GM18498 (cell line): ENCODE measurements at regions not wholly inside any gene's neighbourhood (a gene's known extent, or its start where the extent isn't known, plus 50 kb on each side); places are given as distances from the start of the nearest gene placed in this dataset.
"Not testable (repeated sequence)": the region's sequence is repeated elsewhere in the genome, so short reads cannot be mapped to it uniquely, and the experiment has no call there.

ENCODE experiments used
- ATAC-seq: cut with Tn5 transposase; IDR thresholded peaks from one replicate; pipeline ENCODE4 v1.9.1; 2021; ENCODE audit warnings: mild to moderate bottlenecking, moderate library complexity; ENCODE audit not compliant: unreplicated experiment

DNA sequence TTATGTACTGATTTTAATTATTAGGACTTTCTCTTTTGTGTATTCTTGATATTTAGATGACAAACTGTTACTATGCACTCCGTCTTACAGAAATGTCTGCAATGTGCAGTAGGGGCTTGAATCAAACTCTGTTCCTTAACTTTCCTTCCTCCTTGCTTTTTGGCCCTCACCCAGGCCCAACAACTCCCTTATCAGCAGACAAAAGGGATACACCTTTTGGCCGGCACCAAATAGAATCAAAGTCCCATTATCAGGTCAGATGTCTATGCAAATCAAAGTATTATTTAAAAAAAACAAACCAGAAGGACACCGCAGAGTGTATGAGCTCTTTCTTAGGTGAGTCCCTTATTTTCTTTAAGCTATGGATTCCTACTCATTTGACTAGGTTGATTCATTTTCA is 116.3 kb upstream of the SERPINE2 start:
- ATAC-seq, result no peak

DNA sequence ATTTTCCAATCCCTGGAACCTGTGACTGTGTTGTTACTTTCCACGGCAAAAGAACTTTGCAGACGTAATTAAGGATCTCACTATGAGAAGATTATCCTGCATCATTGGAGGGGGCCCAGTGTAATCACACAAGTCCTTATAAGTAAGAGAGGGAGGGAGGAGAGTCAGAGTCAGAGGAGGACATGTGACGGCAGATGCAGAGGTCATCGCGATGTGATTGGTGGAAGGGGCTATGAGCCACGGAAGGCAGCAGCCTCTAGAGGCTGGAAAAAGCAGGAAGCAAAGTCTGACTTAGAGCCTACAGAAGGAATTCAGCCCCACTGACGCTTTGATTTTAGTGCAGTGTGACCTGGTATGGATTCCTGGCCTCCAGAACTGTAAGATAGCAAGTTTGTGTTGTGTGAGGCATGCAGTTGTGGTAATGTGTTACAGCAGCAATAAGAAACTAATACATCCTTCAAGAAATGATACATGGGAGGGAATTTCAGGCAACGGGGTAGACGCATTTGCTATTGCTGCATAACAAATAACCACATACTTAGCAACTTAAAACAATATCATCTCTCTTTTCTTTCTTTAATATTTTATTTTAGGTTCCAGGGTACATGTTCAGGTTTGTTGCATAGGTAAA is 112.7 kb upstream of the SERPINE2 start:
- ATAC-seq, result no peak

DNA sequence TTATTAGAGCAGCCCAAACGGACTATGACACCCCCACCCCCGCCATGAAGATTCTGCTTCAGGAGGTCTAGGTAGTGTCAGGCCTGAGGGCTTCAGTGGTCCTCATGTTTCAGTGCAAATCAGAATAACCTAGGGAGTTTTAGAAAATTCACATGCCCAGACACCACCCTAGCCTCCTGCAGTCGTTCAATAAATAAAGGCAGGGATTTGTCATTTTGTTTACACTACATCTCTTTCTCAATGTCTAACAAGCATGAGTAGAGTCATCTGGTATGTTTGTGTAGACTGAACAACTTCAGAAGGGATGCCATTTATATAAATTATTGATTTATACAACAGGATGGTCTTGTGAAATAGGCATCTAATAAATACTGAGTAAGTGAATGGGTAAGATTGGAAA is 112.1 kb upstream of the SERPINE2 start:
- no peak for ATAC-seq

DNA sequence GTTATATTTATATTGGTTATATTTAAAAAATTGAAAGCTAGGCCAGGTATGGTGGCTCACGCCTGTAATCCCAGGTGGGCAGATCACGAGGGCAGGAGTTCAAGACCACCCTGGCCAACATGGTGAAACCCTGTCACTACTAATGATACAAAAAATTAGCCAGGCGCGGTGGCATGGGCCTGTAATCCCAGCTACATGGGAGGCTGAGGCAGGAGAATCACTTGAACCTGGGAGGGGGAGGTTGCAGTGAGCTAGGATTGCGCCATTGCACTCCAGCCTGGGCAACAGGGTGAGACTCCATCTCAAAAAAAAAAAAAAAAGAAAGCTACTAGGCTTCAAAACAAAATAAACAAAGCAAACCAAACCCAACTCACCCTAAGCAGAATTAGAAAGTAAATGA is 109.0 kb upstream of the SERPINE2 start:
- ATAC-seq, result not testable (repeated sequence)

DNA sequence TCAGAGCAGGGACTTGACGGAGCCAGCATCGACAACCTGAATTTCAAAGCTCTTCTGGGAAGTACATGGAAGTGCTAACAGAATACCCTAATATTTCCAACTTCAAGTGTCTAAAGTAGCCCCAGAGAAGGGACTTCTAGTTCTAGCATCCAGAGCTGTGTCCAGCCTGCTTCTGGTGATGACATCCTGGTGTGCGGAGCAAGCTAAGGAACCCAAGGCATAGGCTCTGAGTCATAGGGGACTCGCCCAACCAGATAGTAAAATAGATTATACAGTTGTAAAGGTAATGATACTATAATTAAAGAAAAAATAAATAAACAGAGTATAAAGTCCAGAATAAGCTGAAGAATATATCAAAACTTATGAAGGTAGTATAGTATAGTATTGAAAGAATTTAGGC is 108.1 kb upstream of the SERPINE2 start:
- ATAC-seq, result no peak

DNA sequence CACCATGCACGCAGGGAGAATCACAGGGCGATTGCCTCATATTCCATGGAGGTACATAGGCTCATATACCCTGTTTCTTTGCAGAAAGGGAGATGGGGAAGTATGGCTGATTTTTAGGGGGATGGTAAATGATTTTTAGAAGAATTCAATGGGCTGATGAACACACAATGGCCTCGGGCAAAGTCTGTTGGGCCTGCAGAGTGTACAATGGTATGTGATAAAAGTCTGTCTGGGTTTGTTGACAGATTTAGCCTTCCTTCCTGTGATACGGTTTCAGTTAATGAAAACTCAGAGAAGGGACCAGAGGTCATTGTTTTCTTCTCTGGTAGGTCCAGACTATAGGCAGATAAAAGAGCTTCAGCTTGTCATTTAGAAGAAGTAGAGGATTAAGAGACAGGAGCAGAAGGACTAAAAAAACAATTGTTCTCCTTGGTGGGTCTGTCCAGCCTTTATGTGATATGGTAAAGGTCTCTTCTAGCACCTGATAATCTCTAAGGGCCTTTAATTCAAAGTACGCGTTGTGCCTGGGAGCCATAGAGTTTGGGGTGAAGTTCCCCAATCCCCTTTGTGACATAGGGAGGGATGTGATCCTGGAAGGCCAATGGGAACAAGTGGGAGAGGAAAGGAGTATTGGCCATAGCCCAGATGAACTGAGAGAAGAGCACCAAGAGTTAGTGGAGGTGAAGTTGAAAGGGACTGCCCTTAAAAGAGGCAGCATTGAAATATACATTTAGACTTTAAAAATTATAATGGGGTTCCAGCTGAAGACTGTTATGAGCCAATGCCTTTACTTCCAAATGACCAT is 107.5 kb upstream of the SERPINE2 start:
- no peak for ATAC-seq

DNA sequence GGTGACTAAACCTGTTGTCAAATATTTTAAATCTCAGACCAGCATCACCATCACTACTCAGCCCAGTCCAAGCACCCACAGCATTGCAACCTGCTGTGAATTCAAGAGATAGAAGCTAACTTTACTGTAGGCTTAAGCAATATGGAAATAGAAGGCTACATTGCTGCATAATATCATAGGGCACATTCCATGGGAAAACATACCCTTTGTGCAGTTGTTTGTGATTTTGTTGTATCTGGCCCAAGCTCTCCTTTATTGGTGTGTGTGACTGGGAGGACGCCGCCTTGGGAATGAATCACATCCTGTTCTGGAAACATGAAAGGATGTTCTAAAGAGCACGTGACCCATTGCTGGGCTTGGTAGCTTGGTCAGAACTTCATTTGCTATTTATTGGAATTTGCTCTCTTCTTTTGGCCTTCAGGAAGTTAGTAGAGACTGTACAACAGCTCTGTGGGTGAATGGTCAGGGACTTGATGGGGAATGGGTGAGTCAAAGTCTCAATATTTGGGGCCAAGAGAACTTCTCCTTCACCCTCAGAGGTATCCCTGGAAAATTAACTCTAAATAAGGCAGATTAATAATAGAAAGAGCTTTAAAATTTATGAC is 106.8 kb upstream of the SERPINE2 start:
- ATAC-seq, result no peak

DNA sequence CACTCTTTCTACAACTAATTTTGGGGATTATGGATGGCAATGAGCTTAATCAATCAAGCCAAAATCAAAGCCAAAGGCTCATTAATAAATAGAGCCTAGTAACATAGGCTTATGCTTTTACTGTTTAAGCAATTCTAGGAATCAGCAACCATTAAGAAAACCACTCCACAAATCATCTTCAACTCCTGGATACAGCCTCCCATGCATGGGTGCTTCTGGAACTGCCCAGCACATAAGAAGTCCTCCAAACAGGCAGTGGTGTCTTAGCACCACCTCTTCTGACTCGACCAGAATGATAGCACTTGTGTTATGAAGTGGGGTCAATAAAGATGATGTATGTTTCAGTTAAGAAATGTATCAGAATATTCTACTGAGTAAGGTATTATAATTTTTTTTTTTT is 104.4 kb upstream of the SERPINE2 start:
- no peak for ATAC-seq

DNA sequence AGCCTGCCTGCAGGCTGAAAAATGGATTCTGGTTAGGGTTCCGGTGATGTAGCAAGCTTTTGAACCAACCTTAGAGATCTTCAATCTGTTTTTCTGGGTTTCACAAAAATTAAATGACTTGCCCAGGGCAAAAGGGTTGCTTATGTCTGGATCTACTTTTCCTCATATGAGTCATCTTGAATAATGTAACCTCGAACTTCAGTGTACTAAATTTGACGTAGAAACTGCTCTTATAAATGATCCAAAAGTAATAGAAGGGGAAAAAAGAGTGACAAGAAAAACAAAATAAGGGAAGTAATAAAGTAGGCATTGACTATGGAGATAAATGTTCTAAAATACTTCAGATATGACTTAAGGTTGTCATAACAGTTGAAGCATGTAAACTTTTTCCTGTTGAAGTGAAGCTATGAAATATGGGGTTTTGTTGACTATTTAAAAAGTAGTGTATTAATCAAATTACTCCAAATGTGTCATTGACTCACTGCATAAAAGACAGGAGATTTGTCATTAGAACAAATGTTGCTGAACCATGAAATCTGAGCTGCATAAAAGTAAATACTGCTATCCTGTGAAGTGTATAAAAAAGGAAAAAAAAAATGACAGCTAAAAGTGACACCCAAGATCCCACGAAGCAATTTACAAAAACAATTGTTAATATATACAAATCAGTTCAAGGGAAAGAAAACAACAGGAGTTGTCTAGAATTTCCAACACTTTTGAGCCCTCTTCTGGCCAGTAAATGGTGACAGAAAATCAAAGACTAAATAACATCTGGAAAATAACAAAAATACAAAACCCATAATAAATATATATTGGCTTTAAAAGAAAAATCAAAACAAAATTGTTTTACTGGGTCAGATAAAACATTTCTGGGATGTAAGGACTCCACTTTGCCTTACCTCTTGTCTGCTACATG is 103.6 kb upstream of the SERPINE2 start:
- ATAC-seq, result no peak

DNA sequence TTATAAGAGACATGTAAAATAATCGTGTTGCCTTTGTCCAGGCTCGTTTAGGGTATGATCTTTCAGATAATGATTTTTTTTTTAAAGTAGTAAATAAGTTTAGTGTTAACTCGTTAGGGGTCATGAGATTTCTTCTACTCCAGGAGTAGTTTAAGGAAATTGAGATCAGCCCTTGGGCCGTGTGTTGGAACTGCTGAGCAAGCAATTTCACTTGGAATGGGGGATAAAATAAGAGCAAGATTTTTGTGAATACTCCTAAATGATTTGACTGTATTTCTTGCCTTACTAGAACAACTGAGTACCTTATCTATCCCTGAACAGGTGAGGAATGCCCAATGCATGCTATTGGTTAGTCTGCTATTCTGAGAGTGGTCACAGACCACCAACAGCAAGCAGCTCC is 102.2 kb upstream of the SERPINE2 start:
- ATAC-seq, result no peak

DNA sequence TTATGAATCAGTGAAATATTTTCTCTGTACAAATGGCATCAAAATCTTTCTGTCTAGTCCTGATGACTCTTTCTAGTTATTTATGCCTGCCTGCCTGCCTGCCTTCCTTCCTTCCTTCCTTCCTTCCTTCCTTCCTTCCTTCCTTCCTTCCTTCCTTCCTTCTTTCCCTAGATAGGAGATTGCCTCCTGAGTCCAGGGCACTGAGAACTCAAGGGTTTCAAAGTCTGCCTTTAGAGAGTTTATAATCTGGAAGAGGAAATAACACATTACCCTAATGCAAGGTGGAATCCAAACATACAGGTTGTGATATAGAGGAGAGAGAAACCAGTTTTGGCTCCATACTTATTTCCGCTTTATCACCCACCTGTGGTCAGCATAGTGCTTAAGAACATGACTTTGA is 98.1 kb upstream of the SERPINE2 start:
- no peak for ATAC-seq

DNA sequence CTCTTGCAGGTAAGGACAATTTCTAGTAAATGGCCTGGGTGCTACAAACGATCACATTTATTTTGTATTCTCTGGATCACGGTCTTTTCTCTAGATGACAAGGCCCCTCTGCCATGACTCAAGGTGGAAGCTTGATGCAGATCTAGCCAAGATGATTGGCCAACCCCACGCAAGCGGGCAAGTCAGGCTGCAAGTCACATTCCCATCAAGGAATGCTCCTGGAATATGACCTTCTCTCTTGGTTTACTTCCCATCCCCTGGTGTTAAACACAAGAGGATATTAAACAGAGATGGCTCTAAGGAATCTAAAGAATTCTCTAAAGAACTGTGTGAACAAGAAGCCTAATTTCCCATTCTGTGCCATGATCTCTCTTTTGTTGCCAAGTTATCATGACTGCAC is 97.3 kb upstream of the SERPINE2 start:
- ATAC-seq, result no peak

DNA sequence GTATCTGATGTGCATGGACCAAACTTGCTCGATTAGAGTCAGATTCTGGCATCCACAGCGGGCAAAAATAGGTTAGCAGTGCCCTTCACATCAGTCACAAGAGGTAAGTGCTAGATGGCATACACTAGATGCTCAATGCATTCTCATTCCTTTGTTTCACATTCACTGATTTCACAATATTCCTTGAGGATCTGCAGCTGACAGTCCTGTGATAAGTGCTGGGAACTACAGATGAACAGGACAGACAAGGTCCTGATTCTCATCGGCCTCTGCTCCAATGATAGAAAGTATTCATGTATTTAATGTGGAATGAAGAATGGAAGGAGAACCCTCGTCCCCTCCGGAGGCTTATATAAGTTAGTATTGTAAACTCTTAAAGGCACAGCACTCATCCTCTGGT is 96.8 kb upstream of the SERPINE2 start:
- no peak for ATAC-seq

DNA sequence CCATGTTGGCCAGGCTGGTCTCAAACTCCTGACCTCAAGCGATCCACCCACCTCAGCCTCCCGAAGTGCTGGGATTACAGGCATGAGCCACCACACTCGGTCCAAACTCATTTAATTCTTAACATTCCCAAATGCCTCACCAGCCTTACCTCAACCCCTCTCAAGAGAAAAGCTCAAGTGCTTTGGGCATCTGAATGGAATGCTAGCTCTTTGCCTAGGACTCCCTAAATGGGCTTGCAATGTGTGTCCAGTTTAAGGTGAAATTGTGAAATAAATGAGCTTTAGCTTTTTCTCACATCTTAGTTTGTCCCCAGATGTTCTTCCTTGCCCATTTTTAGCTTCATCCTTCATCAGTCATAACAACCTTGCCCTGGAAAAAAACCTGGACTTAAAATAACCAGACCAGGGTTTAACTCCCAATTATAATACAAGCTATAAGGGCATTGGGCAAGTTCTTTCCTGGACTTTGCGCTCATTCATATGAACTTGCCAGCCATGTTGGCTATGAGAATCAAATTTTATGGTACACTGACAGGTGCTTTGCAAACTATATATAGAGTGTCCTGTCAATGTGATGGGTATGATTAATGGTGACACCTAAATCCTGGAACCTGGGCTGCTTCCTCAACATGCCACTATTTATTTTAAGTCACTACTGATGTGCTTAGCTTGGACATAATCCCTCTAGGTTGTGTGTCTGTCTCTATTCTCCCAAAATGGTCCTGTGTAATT is 95.1 kb upstream of the SERPINE2 start:
- no peak for ATAC-seq

DNA sequence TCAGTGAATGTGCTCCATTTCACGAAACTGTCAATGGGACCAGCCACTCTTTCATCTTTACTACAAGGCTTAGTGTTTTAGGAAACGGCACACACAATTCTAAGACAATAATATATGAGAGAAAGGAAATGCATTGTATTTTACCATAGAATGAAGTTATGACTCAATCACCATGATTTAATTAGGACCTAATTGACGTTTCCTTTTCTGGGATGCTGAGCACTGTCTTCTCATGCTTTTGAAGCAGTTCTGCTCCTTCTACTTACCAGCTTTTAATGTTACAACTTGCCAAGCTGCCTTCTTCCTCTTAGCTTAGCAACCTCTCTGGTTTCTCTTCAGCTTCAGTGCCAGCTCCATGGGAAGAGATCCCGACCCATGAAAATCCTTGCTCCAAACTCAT is 94.3 kb upstream of the SERPINE2 start:
- ATAC-seq, result no peak

DNA sequence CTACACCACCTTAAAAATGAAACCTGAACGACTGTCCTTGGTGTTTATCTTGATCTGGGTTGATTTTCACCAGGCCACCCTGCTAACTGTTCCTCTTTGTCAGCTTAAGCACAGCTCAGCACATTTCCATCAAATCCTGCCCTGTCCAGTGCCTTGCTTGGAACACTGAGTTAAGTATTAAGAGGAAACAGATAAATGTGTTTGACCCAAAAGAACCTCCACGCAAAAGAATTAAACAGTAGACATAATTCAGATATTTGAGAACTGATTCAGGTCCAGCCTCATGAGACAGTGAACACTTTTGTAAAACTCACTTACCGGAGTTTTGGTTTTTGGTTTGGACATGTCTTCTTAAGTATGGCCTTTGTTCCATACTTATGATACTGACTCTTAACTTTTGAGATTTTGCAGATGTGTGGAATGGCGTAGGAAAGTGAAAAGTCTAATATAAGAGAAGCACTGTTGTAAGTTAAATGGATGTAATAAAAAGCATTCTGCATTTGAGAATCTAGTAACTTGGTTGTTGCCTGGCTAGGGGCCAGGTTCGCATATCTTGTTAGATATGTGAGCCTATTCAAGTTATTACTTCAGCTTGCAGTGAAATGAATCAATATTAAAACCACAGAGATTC is 88.9 kb upstream of the SERPINE2 start:
- no peak for ATAC-seq

DNA sequence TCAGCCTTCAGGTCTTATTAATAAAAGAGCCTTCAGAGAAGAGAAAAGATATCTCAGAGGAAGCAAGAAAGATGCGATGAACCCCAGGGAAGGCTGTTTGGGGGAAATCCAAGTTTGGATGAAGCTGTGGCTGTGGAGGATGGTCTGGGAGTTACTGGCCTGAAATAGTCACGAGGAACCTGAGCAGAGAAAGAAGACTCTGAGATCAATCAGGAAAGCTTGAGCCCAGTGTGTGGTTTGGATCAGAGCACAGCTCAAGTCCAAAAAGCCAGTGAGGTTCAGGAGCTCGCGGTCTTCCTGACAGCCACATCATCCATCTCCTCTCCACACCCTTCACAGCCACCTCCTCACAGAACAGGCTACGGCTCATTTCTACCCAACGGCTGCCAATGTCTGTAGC is 87.4 kb upstream of the SERPINE2 start:
- ATAC-seq, result no peak

DNA sequence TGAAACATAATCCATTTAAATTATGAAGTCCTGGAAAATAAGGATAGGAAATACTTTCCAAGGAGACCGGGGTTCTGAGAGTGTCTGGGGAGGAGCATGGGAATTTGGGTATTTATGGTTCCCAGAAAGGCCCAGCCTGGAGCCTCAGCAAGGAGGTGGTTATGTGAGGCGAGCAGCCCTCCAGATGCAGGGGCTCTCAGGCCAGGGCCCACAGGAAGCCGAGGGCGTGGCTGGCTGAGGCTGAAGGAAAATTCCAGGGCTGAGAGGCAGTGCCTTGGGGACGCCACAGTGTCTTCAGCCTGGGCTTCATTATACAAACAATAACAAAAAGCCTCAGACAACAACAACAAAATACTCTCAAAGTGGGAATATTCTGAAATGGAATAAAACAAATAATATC is 86.9 kb upstream of the SERPINE2 start:
- no peak for ATAC-seq

DNA sequence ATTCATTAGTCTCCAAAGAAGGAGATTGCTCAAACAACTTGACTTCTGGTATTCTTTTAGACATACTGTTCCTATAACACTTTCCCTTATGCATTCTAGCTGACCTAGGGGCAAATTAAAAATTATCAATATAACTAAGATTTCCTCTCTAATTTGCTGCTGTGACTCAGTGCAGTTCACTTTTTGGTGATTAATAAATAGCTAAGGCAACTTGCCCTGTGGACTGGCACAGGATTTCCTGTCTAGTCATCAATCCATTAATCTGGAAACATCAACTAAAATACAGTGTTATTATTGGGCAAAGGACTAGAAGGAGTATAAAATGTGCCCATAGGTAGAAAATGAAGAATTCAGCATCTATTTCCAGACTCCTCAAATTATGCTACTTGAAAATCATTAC is 83.5 kb upstream of the SERPINE2 start:
- no peak for ATAC-seq

DNA sequence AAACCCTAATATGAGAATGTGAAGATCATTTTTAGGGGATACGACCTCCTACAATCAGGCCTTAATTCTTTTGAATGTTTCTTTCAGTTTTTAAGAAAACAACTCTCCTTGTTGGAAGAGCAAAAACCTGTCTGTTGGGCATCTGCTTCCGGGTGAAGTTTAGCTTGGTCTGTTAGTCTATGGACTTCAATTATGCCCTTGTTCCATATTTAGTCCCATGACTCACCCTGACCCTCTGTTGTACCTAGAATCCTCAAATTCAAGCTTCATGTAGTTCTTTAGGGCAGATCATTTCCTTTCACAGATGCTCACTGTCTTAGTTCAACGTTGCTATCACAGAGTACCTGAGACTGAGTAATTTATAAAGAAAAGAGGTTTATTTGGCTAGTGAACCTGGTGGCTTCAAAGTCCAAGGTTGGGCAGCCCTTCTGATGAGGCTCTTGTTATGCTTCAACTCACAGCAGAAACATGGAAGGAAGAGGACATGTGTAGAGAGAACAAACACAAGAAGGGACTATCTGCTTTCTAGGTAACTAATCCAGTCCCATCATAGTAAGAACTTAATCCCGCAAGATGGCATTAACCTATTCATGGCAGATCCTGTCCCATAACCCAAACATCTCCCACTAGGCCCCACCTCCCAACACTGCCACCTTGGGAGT is 82.5 kb upstream of the SERPINE2 start:
- no peak for ATAC-seq
